Muscle layer of duodenum (tissue), 2 donors: ENCODE measurements at regions not wholly inside any gene's neighbourhood (a gene's known extent, or its start where the extent isn't known, plus 50 kb on each side); places are given as distances from the start of the nearest gene placed in this dataset.
"Not testable (repeated sequence)": the region's sequence is repeated elsewhere in the genome, so short reads cannot be mapped to it uniquely, and the experiment has no call there.

Source experiments
- H3K27ac ChIP-seq: one replicate; pipeline ENCODE4 v1.7.0; 2013; ENCODE audit warnings: mild to moderate bottlenecking, low read length
- H3K27me3 ChIP-seq: one replicate; pipeline ENCODE4 v1.7.0; 2013; ENCODE audit warnings: low read depth, mild to moderate bottlenecking, control low read depth, low read length
- H3K36me3 ChIP-seq, 2 donors: one replicate each; pipeline ENCODE4 v1.7.0; 2013; ENCODE audit warnings: low read length in 2 of 2, control low read depth in 1 of 2, mild to moderate bottlenecking in 1 of 2; ENCODE audit not compliant: insufficient read depth in 2 of 2, control insufficient read depth in 1 of 2
- H3K4me1 ChIP-seq, 2 donors: one replicate each; pipeline ENCODE4 v1.7.0; 2013; ENCODE audit warnings: low read length in 2 of 2, mild to moderate bottlenecking in 2 of 2, control low read depth in 1 of 2, moderate library complexity in 1 of 2; ENCODE audit not compliant: insufficient read depth in 2 of 2, control insufficient read depth in 1 of 2
- H3K4me3 ChIP-seq, 2 donors: one replicate each; pipeline ENCODE4 v1.7.0; 2013; ENCODE audit warnings: low read length in 2 of 2, low read depth in 1 of 2, mild to moderate bottlenecking in 1 of 2
- H3K9me3 ChIP-seq, 2 donors: one replicate each; pipeline ENCODE4 v1.7.0; 2013; ENCODE audit warnings: low read length in 2 of 2, control low read depth in 1 of 2, mild to moderate bottlenecking in 1 of 2; ENCODE audit not compliant: control insufficient read depth in 1 of 2
- donor health status: healthy.

DNA sequence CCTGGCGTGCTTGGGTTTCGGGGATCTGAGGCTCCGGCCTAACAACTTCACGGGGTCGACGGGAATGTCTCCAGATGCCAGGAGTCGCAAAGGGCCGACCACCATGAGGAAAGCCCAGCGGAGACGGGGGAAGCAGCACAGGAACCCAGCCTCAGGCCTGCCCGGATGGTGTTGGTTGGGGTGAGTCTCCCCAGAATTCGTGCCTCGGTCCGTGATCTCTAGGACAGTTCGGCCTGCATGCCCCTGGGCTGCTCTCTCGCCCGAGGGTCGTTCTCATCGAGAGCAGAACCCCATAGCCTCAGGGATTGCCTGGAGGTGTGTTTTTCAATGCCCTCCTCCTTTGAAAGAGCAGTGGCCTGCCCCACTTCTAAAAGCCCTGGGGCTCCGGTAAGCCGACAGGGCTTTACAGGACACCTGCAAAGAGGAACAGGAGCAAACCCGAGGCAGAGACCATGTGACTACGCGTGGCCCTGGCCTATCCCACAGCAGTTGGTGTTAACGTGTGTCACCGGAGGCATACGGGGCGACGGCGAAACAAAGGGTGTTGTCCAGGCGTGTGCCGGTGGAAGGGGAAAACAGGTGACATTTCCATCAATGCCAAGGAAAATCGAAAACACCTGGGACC lies 973.1 kb upstream of the DEFB115 start:
- Histone ChIP-seq H3K9me3 (peaks cover 0 to 2% of the 10 kb centered on the region in 2 donors), H3K36me3 (no peaks in the 10 kb centered on the region), H3K4me3 (peak overlapping the region; percentile 54 to 62), H3K27me3 (no peaks in the 10 kb centered on the region), H3K27ac (peak overlapping the region; percentile 49), H3K4me1 (peaks cover 0 to 2% of the 10 kb centered on the region in 2 donors)

DNA sequence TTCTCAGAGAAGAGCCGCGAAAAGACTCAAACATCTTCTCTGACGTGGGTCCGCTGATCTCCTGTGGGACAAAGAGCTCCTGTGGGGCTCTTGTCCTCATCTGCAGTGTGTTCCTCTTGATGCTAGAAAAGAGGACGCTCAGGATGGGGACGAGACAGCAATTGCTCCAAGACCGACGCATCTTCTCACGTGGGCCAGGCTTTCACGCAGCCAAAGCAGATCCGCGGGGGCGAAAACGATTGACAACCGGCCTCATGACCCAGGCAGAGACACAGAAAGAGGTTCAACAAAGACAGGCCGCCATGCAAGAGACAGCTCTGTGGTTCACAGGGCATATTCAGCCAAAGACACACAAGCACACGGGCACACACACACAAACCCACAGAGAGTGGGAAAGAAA lies 971.8 kb upstream of the DEFB115 start:
- no peaks in the 10 kb centered on the region for H3K27me3 ChIP-seq
- no peak overlapping the region for H3K4me3 ChIP-seq
- no peaks in the 10 kb centered on the region for H3K36me3 ChIP-seq
- peaks cover 0 to 2% of the 10 kb centered on the region in 2 donors for H3K4me1 ChIP-seq
- no peak overlapping the region for H3K27ac ChIP-seq
- peaks cover 0 to 2% of the 10 kb centered on the region in 2 donors for H3K9me3 ChIP-seq

GRCh38 chr20:30286157-30286556 lies 971.3 kb upstream of the DEFB115 start:
- peaks cover 0 to 2% of the 10 kb centered on the region in 2 donors for H3K4me1 ChIP-seq
- H3K27me3 ChIP-seq: no peaks in the 10 kb centered on the region
- H3K27ac ChIP-seq: no peak overlapping the region
- no peak overlapping the region for H3K4me3 ChIP-seq
- H3K9me3 ChIP-seq: peaks cover 0 to 2% of the 10 kb centered on the region in 2 donors
- H3K36me3 ChIP-seq: no peaks in the 10 kb centered on the region

DNA sequence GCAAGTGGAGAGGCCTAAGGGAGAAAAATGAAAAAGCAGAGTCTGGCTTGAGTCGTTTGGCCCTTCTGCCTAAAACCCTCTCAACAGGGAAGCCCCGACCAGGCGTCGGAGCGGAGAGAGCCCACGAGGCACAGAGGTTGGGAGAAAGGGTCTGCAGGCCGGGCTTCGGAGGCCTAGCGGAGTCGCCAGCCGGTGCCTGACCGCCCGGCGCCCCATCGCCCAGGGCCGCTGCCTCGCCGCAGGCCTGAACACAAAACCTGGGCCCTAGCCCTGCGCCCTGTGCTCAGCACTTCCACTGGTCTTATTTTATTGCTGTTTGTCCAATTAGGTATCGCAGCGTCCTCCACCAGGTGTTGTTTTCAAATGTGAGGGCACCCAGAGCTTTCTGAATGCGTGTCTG lies 970.0 kb upstream of the DEFB115 start:
- not testable (repeated sequence) for H3K9me3 ChIP-seq, H3K4me1 ChIP-seq, H3K27me3 ChIP-seq, H3K4me3 ChIP-seq, H3K36me3 ChIP-seq
- peak overlapping the region; percentile 29 for H3K27ac ChIP-seq

DNA sequence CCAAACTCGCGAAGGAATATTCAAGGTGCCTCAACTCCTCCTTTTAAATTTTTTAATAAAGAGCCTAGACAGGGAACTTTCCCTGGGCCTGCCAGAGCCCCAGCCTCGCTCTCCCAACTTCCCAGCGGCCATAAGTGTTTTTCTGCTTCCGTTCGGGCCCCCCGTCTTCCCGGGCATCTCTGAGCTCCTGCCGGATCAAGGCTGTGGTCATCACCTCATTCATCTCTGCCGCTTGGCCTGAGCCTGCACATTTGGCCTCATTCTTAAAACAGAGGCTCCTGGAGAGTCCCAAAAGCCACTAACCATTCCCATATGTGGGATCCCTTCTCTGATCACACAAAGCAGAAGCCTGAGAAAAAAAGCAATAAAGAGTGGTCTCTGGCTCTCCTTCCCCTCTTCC lies 969.1 kb upstream of the DEFB115 start:
- H3K4me1 ChIP-seq: peaks cover 0 to 2% of the 10 kb centered on the region in 2 donors
- H3K4me3 ChIP-seq: peak overlapping the region in 1 of 2 donors; percentile 7
- no peaks in the 10 kb centered on the region for H3K36me3 ChIP-seq
- H3K27me3 ChIP-seq: no peaks in the 10 kb centered on the region
- peaks cover 0 to 2% of the 10 kb centered on the region in 2 donors for H3K9me3 ChIP-seq
- H3K27ac ChIP-seq: no peak overlapping the region

- peak overlapping the region; percentile 44 to 58 for H3K4me3 ChIP-seq
- not testable (repeated sequence) for H3K4me1 ChIP-seq, H3K27me3 ChIP-seq, H3K9me3 ChIP-seq, H3K36me3 ChIP-seq
- peak overlapping the region; percentile 69 for H3K27ac ChIP-seq
Measured at GRCh38 chr20:30289049-30289448, 968.4 kb upstream of the DEFB115 start.

- Histone ChIP-seq H3K27ac (peak overlapping the region; percentile 69), H3K4me3 (peak overlapping the region; percentile 44 to 58)
Measured at GRCh38 chr20:30289711-30290141, 967.7 kb upstream of the DEFB115 start.

DNA sequence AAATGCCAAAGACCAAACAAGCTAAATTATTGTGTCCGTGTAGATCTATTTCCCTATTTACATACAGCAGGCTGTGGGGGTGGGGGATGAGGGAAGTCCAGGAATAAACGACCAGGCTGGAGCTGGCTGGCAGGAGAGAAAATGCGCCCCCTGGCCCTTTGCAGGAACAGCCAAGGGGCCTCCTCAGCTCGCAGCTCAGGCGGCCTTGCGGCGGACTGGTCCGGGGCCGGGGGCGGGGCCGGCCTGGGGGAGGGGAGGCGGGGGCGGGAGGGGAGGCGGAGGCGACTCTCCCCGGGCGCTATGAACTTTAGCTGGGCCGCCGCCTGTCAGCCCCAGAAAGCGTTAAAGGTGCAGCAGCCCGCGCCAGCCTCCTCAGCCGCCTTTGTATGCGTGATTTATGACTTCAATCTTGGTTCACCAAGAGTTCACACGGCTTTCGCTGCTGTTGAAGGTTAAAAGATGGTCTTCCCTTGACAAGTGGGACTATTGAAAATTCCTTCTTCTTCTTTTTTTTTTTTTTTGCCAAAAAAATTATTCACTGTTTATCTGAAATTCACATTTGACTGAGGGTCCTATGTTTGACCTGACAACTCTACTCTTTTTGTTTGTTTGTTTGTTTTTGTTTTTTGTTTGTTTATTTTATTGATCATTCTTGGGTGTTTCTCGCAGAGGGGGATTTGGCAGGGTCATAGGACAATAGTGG lies 967.0 kb upstream of the DEFB115 start:
- not testable (repeated sequence) for H3K27me3 ChIP-seq, H3K4me1 ChIP-seq, H3K36me3 ChIP-seq, H3K9me3 ChIP-seq
- H3K4me3 ChIP-seq: peak overlapping the region; percentile 44 to 58
- peak overlapping the region; percentile 69 for H3K27ac ChIP-seq

More at GRCh38 chr20:30289711-30290141, 967.7 kb upstream of the DEFB115 start:
- H3K36me3 ChIP-seq, H3K9me3 ChIP-seq, H3K4me1 ChIP-seq, H3K27me3 ChIP-seq: not testable (repeated sequence)

DNA sequence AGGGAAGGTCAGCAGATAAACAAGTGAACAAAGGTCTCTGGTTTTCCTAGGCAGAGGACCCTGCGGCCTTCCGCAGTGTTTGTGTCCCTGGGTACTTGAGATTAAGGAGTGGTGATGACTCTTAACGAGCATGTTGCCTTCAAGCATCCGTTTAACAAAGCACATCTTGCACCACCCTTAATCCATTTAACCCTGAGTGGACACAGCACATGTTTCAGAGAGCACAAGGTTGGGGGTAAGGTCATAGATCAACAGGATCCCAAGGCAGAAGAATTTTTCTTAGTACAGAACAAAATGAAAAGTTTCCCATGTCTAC lies 966.4 kb upstream of the DEFB115 start:
- not testable (repeated sequence) for H3K36me3 ChIP-seq, H3K27me3 ChIP-seq, H3K9me3 ChIP-seq, H3K4me3 ChIP-seq, H3K4me1 ChIP-seq, H3K27ac ChIP-seq

GRCh38 chr20:30291686-30292085 lies 965.8 kb upstream of the DEFB115 start:
- H3K4me3 ChIP-seq, H3K27ac ChIP-seq, H3K9me3 ChIP-seq, H3K27me3 ChIP-seq, H3K36me3 ChIP-seq, H3K4me1 ChIP-seq: not testable (repeated sequence)

- not testable (repeated sequence) for H3K27ac ChIP-seq, H3K4me3 ChIP-seq, H3K36me3 ChIP-seq, H3K27me3 ChIP-seq, H3K4me1 ChIP-seq, H3K9me3 ChIP-seq
Measured at GRCh38 chr20:30295396-30295795, 962.1 kb upstream of the DEFB115 start.

- H3K9me3 ChIP-seq, H3K36me3 ChIP-seq, H3K4me3 ChIP-seq, H3K27ac ChIP-seq, H3K27me3 ChIP-seq, H3K4me1 ChIP-seq: not testable (repeated sequence)
Measured at GRCh38 chr20:30295967-30296366, 961.5 kb upstream of the DEFB115 start.
